Activated T-helper 17 cell treated with anti-CD3 and anti-CD28 coated beads, Interleukin-2, amount 50 U/mL, for 72 hours (primary cell): ENCODE measurements at regions not wholly inside any gene's neighbourhood (a gene's known extent, or its start where the extent isn't known, plus 50 kb on each side); places are given as distances from the start of the nearest gene placed in this dataset.

Experiments
- ATAC-seq: fragments of 150-1000 bp; cut with Tn5 transposase; replicated peaks from 2 replicates; pipeline ENCODE4 v1.10.0; 2021; ENCODE audit warnings: mild to moderate bottlenecking, moderate library complexity
- H3K27ac Mint-ChIP-seq: one replicate; pipeline ENCODE4 v1.8.0; 2022; ENCODE audit warnings: mixed read lengths
- H3K27me3 Mint-ChIP-seq: one replicate; pipeline ENCODE4 v1.8.0; 2022; ENCODE audit warnings: mixed read lengths
- H3K36me3 Mint-ChIP-seq: one replicate; pipeline ENCODE4 v1.8.0; 2022; ENCODE audit warnings: low read depth, mild to moderate bottlenecking, mixed read lengths
- H3K4me1 Mint-ChIP-seq: one replicate; pipeline ENCODE4 v1.8.0; 2022; ENCODE audit warnings: mixed read lengths
- H3K4me3 Mint-ChIP-seq: one replicate; pipeline ENCODE4 v1.8.0; 2022; ENCODE audit warnings: mild to moderate bottlenecking, mixed read lengths
- H3K9me3 Mint-ChIP-seq: one replicate; pipeline ENCODE4 v1.8.0; 2022; ENCODE audit warnings: mixed read lengths

- H3K9me3 Mint-ChIP-seq: peaks cover 8% of the 10 kb centered on the region
These were observed 173.6 kb upstream of the ARG1 start for GRCh38 chr6:131399433-131399832.

GRCh38 chr6:131400054-131400778 lies 172.8 kb upstream of the ARG1 start:
- no peaks in the 10 kb centered on the region for H3K27me3 Mint-ChIP-seq
- H3K36me3 Mint-ChIP-seq: no peaks in the 10 kb centered on the region
- no peak for ATAC-seq
- no peak overlapping the region for H3K4me3 Mint-ChIP-seq
- peaks cover 7% of the 10 kb centered on the region for H3K9me3 Mint-ChIP-seq
- no peaks in the 10 kb centered on the region for H3K4me1 Mint-ChIP-seq
- H3K27ac Mint-ChIP-seq: no peak overlapping the region

More at GRCh38 chr6:131399433-131399832, 173.6 kb upstream of the ARG1 start:
- no peaks in the 10 kb centered on the region for H3K27me3 Mint-ChIP-seq
- H3K4me1 Mint-ChIP-seq: no peaks in the 10 kb centered on the region
- no peak overlapping the region for H3K4me3 Mint-ChIP-seq
- ATAC-seq: no peak
- H3K27ac Mint-ChIP-seq: no peak overlapping the region
- H3K36me3 Mint-ChIP-seq: no peaks in the 10 kb centered on the region

GRCh38 chr6:131400779-131401496 lies 172.1 kb upstream of the ARG1 start:
- Mint-ChIP-seq H3K36me3 (no peaks in the 10 kb centered on the region), H3K27me3 (no peaks in the 10 kb centered on the region), H3K4me1 (no peaks in the 10 kb centered on the region), H3K4me3 (no peak overlapping the region), H3K9me3 (peaks cover 5% of the 10 kb centered on the region), H3K27ac (no peak overlapping the region)
- no peak for ATAC-seq

DNA sequence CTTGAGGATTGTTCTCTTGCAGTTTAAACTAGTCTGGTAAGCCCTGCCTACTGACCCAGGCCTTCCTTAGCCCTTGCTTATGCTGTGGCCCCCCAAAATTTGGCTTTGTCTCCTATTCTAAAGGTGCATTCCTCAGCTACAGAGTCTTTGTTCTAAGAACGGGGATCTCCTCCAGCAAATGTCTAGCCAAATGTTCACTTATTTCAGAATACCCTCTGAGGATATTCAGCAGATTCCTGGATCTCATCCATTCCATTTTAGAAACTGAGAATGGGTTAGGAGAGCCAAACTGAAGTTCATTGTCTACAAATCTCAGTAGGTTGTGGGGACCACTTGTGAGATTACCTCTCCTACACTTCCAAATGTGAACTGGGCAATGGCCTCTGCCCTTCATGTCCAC lies 164.2 kb upstream of the ARG1 start:
- H3K27ac Mint-ChIP-seq: no peak overlapping the region
- peaks cover 3% of the 10 kb centered on the region for H3K4me1 Mint-ChIP-seq
- H3K9me3 Mint-ChIP-seq: peaks cover 6% of the 10 kb centered on the region
- no peaks in the 10 kb centered on the region for H3K27me3 Mint-ChIP-seq
- H3K36me3 Mint-ChIP-seq: no peaks in the 10 kb centered on the region
- H3K4me3 Mint-ChIP-seq: no peak overlapping the region
- no peak for ATAC-seq

DNA sequence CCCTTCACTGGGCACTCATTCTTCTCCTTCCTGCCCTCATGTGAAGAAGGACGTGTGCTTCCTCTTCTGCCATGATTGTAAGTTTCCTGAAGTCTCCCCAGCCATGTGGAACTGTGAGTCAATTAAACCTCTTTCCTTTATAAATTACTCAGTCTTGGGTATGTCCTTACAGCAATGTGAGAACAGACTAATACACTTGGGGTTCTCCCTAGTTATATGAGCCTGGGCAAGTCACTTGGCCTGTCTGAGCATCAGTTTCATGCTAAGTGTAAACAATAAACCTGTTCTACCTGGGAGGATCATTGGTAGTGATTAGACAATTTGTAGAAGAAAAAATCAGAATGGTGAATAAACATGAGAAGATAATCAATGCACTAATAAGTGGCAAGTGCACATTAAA lies 162.2 kb upstream of the ARG1 start:
- H3K4me3 Mint-ChIP-seq: no peak overlapping the region
- H3K4me1 Mint-ChIP-seq: peaks cover 3% of the 10 kb centered on the region
- peaks cover 6% of the 10 kb centered on the region for H3K9me3 Mint-ChIP-seq
- ATAC-seq: peak; percentile 49
- no peaks in the 10 kb centered on the region for H3K27me3 Mint-ChIP-seq
- H3K27ac Mint-ChIP-seq: no peak overlapping the region
- H3K36me3 Mint-ChIP-seq: no peaks in the 10 kb centered on the region

- Mint-ChIP-seq H3K9me3 (peaks cover 6% of the 10 kb centered on the region), H3K27ac (no peak overlapping the region), H3K4me3 (no peak overlapping the region), H3K27me3 (no peaks in the 10 kb centered on the region), H3K4me1 (peaks cover 10% of the 10 kb centered on the region), H3K36me3 (no peaks in the 10 kb centered on the region)
- peak; percentile 68 for ATAC-seq
These were observed 159.8 kb upstream of the ARG1 start for GRCh38 chr6:131412960-131413830.

- peaks cover 10% of the 10 kb centered on the region for H3K4me1 Mint-ChIP-seq
- no peak overlapping the region for H3K27ac Mint-ChIP-seq
- peak; percentile 59 for ATAC-seq
These were observed 159.2 kb upstream of the ARG1 start for GRCh38 chr6:131413831-131414191.

DNA sequence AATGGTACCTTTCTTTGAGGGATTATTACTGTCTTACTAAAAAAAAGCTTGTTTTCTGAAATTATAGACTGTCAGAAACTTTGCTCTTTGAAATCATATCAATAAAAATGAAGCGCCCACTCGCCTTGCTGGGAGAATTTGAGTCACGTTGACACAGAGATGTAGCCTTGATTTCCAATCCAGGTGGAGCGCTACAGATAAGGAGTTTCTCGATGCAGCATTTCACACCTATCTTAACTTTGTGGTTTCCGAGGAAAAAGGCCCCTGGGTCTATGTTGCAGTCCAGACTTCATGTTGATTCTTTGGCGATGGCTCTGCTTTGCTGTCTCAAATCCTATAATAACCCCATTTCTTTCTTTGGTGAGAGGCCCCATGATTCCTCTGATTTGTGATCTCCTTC lies 158.1 kb upstream of the ARG1 start:
- Mint-ChIP-seq H3K36me3 (peaks cover 6% of the 10 kb centered on the region), H3K27ac (no peak overlapping the region), H3K4me1 (peaks cover 14% of the 10 kb centered on the region), H3K27me3 (no peaks in the 10 kb centered on the region), H3K4me3 (no peak overlapping the region), H3K9me3 (peaks cover 10% of the 10 kb centered on the region)
- no peak for ATAC-seq

More at GRCh38 chr6:131413831-131414191, 159.2 kb upstream of the ARG1 start:
- H3K9me3 Mint-ChIP-seq: peaks cover 6% of the 10 kb centered on the region
- H3K36me3 Mint-ChIP-seq: no peaks in the 10 kb centered on the region
- no peaks in the 10 kb centered on the region for H3K27me3 Mint-ChIP-seq
- no peak overlapping the region for H3K4me3 Mint-ChIP-seq

- Mint-ChIP-seq H3K27me3 (no peaks in the 10 kb centered on the region), H3K36me3 (peaks cover 6% of the 10 kb centered on the region), H3K27ac (no peak overlapping the region), H3K4me1 (peaks cover 18% of the 10 kb centered on the region), H3K9me3 (peaks cover 4% of the 10 kb centered on the region), H3K4me3 (no peak overlapping the region)
- ATAC-seq: no peak
These were observed 154.6 kb upstream of the ARG1 start for GRCh38 chr6:131418441-131418840.

DNA sequence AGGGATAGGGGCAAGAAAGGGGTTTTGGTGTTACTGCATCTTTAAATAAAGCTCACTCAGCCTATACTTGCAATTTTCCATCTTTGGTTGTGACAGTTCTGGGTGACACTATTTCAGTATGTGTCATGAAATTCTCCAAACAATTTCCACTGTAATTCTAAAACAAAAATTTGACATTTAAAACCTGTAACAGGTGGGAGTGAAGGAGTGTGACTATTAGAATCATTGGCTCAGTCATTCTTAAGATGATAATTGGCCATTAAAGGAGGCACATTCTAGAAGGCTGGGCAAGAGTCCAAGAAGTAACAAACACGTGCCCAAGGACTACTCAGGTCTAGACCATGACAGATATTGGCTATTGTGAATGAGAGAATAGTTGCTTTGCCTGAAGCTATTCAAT lies 153.3 kb upstream of the ARG1 start:
- H3K9me3 Mint-ChIP-seq: peaks cover 4% of the 10 kb centered on the region
- H3K4me1 Mint-ChIP-seq: peaks cover 18% of the 10 kb centered on the region
- peak; percentile 58 for ATAC-seq
- H3K36me3 Mint-ChIP-seq: peaks cover 6% of the 10 kb centered on the region
- no peaks in the 10 kb centered on the region for H3K27me3 Mint-ChIP-seq
- H3K4me3 Mint-ChIP-seq: peak overlapping the region; percentile 6
- peak overlapping the region; percentile 8 for H3K27ac Mint-ChIP-seq

- Mint-ChIP-seq H3K36me3 (peaks cover 13% of the 10 kb centered on the region), H3K4me1 (peaks cover 16% of the 10 kb centered on the region), H3K9me3 (peaks cover 4% of the 10 kb centered on the region), H3K27me3 (no peaks in the 10 kb centered on the region), H3K27ac (no peak overlapping the region), H3K4me3 (no peak overlapping the region)
- ATAC-seq: no peak
These were observed 149.0 kb upstream of the ARG1 start for GRCh38 chr6:131424016-131424415.

- peaks cover 11% of the 10 kb centered on the region for H3K36me3 Mint-ChIP-seq
- no peaks in the 10 kb centered on the region for H3K27me3 Mint-ChIP-seq
- peaks cover 16% of the 10 kb centered on the region for H3K4me1 Mint-ChIP-seq
- no peak overlapping the region for H3K4me3 Mint-ChIP-seq
- peaks cover 3% of the 10 kb centered on the region for H3K9me3 Mint-ChIP-seq
- no peak overlapping the region for H3K27ac Mint-ChIP-seq
- no peak for ATAC-seq
These were observed 148.6 kb upstream of the ARG1 start for GRCh38 chr6:131424475-131424874.

DNA sequence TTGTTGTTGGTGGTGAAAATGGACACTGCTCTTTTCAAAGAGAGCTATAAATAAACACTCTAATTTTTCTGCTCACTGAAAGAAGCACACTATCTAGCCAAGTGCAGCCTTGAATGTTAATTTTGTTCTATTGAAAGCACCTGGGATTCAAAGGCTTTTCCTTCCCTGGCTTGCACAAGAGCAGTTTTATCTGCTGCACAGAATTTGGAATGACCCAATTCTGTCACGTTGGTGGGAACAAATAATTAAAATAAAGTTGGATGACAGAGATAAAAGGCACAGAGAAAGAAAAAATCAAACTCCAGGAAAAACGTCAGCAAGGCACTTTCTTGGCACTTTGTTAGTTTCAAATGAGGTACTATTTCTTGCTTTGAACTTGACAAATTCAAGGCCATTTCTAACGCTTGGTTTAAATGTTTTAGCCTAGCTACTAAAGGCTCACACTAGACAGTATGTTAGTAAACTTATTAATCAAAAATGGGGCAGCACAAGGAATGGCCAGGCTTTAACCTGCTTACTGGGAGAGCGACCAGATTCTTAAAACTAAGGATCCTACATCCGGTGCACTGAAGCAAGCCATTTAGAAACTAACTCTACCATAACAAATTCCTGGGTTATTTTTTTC lies 145.5 kb upstream of the ARG1 start:
- H3K4me3 Mint-ChIP-seq: peak overlapping the region; percentile 50

DNA sequence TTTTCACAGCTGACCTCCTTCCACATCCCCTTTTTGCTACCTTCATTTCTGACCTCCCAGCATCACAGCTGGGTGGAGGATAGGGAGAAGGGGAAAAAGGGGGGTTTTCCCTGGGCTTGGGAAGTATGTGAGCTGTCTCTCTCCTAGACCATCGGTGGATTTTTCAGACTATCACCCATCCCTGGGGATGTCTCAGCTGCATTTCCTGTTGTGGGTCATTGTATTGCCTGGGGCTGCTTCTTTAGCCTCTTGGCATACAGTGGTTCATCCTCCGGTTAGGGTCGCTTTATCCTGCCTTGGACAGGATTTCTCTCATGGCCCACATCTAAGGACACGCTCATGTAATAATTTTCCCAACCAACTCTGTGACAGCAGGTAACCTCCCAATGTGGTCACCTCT lies 142.5 kb upstream of the ARG1 start:
- H3K4me1 Mint-ChIP-seq: peaks cover 4% of the 10 kb centered on the region
- H3K4me3 Mint-ChIP-seq: no peak overlapping the region
- no peak for ATAC-seq
- peaks cover 22% of the 10 kb centered on the region for H3K36me3 Mint-ChIP-seq
- no peaks in the 10 kb centered on the region for H3K27me3 Mint-ChIP-seq
- H3K27ac Mint-ChIP-seq: no peak overlapping the region
- no peaks in the 10 kb centered on the region for H3K9me3 Mint-ChIP-seq

More for the DNA sequence above, 145.5 kb upstream of the ARG1 start:
- Mint-ChIP-seq H3K27ac (no peak overlapping the region), H3K36me3 (peaks cover 8% of the 10 kb centered on the region), H3K9me3 (no peaks in the 10 kb centered on the region), H3K27me3 (no peaks in the 10 kb centered on the region), H3K4me1 (peaks cover 4% of the 10 kb centered on the region)
- ATAC-seq: no peak
